OCI-LY1 (cell line): ENCODE measurements at regions not wholly inside any gene's neighbourhood (a gene's known extent, or its start where the extent isn't known, plus 50 kb on each side); places are given as distances from the start of the nearest gene placed in this dataset.
A peak's percentile ranks its signal among the peaks of the same experiment; 100 is the strongest.

ENCODE experiments used
- H2AFZ ChIP-seq: fragments of 200-600 bp; sonication (generic), shearing (Covaris generic); 2 replicates; pipeline ENCODE4 v1.6.0; 2014; ENCODE audit warnings: antibody characterized with exemption, mild to moderate bottlenecking, low read length
- H3F3A ChIP-seq: fragments of 200-600 bp; sonication (generic), shearing (Covaris generic); 2 replicates; pipeline ENCODE4 v1.6.0; 2014; ENCODE audit warnings: mild to moderate bottlenecking, antibody characterized with exemption, low read length, moderate library complexity; ENCODE audit not compliant: insufficient read depth
- H3K27ac ChIP-seq: fragments of 200-600 bp; sonication (generic); 2 replicates; pipeline ENCODE4 v1.5.1; 2014; ENCODE audit warnings: low read length, mixed run types, mild to moderate bottlenecking, low read depth; ENCODE audit not compliant: poor library complexity, severe bottlenecking
- H3K27me3 ChIP-seq: fragments of 200-600 bp; sonication (generic); 2 replicates; pipeline ENCODE4 v1.6.0; 2014; ENCODE audit warnings: antibody characterized with exemption, mild to moderate bottlenecking, low read length, moderate library complexity; ENCODE audit not compliant: insufficient read depth
- H3K36me3 ChIP-seq: fragments of 200-600 bp; sonication (generic); 2 replicates; pipeline ENCODE4 v1.6.1; 2014; ENCODE audit warnings: mild to moderate bottlenecking, antibody characterized with exemption, low read length, moderate library complexity, mixed read lengths; ENCODE audit not compliant: insufficient read depth
- H3K4me1 ChIP-seq: fragments of 200-600 bp; sonication (generic); 2 replicates; pipeline ENCODE4 v1.5.1; 2014; ENCODE audit warnings: mild to moderate bottlenecking, low read length, moderate library complexity; ENCODE audit not compliant: insufficient read depth, severe bottlenecking
- H3K4me2 ChIP-seq: fragments of 200-600 bp; sonication (generic), shearing (Covaris generic); 2 replicates; pipeline ENCODE4 v1.6.1; 2014; ENCODE audit warnings: low read length
- H3K4me3 ChIP-seq: fragments of 200-600 bp; sonication (generic); 2 replicates; pipeline ENCODE4 v1.5.1; 2014; ENCODE audit warnings: low read length, low read depth, mild to moderate bottlenecking, mixed read lengths; ENCODE audit not compliant: poor library complexity, severe bottlenecking
- H3K79me2 ChIP-seq: fragments of 200-600 bp; shearing (Covaris generic); 2 replicates; pipeline ENCODE4 v1.6.1; 2016; ENCODE audit warnings: mixed run types, low read length, mixed read lengths; ENCODE audit not compliant: insufficient read depth
- H3K9ac ChIP-seq: fragments of 200-600 bp; sonication (generic), shearing (Covaris generic); 2 replicates; pipeline ENCODE4 v1.6.1; 2014; ENCODE audit warnings: mild to moderate bottlenecking, low read length, mixed read lengths
- H3K9me2 ChIP-seq: fragments of 200-600 bp; sonication (generic), shearing (Covaris generic); 2 replicates; pipeline ENCODE4 v1.6.1; 2014; ENCODE audit warnings: low read depth, mild to moderate bottlenecking, low read length, mixed read lengths
- H3K9me3 ChIP-seq: fragments of 200-600 bp; shearing (Covaris generic); 2 replicates; pipeline ENCODE4 v1.6.1; 2014; ENCODE audit warnings: low read length, mixed read lengths
- H4K20me1 ChIP-seq: fragments of 200-600 bp; sonication (generic), shearing (Covaris generic); 2 replicates; pipeline ENCODE4 v1.6.0; 2016; ENCODE audit warnings: mild to moderate bottlenecking, low read length; ENCODE audit not compliant: insufficient read depth
- EZH2 ChIP-seq: fragments of 200-600 bp; sonication (generic), shearing (Covaris generic); IDR thresholded peaks from 2 replicates; pipeline ENCODE4 v1.8.0; 2017; ENCODE audit warnings: borderline replicate concordance, mixed run types, mild to moderate bottlenecking, antibody characterized with exemption, low read length, moderate library complexity, mixed read lengths
- TF ChIP-seq, protein P1 (sequence below): fragments of 200-600 bp; sonication (generic), shearing (Covaris generic); IDR thresholded peaks from 2 replicates; pipeline ENCODE4 v1.5.1; 2017; ENCODE audit warnings: mild to moderate bottlenecking, antibody characterized with exemption, low read length, moderate library complexity, mixed read lengths

DNA sequence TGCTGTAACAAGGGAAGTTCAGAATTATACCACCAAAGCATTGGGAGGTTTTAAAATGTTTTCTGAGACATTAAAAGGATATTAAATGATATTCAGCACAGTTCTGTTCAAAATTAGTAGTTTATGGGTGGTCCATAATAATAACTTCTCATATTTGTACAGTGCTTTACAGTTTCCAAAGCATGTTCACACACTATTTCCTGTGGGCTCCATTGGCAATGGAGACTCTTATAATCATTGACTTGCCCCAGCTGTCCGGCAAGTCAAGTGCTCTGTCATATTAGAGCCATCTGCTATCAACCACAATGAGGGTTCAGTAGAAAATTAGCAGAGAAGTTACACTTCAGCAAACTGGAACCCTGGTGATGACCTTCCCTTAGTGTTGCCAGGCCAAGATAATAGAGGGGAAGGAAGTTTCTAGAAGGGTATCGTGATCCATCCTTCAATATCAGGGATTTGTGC, 526.6 kb upstream of the CCDC196 start:
- Histone ChIP-seq H3K36me3 (no peaks in the 10 kb centered on the region), H3K4me3 (no peak overlapping the region), H3K9me3 (no peaks in the 10 kb centered on the region), H3K79me2 (no peaks in the 10 kb centered on the region), H2AFZ (no peak overlapping the region), H3K9me2 (no peaks in the 10 kb centered on the region), H4K20me1 (no peaks in the 10 kb centered on the region), H3K4me2 (no peak overlapping the region), H3F3A (no peaks in the 10 kb centered on the region), H3K4me1 (no peaks in the 10 kb centered on the region), H3K27ac (no peak overlapping the region), H3K9ac (no peak overlapping the region), H3K27me3 (no peaks in the 10 kb centered on the region)
- TF ChIP-seq, protein P1, sequence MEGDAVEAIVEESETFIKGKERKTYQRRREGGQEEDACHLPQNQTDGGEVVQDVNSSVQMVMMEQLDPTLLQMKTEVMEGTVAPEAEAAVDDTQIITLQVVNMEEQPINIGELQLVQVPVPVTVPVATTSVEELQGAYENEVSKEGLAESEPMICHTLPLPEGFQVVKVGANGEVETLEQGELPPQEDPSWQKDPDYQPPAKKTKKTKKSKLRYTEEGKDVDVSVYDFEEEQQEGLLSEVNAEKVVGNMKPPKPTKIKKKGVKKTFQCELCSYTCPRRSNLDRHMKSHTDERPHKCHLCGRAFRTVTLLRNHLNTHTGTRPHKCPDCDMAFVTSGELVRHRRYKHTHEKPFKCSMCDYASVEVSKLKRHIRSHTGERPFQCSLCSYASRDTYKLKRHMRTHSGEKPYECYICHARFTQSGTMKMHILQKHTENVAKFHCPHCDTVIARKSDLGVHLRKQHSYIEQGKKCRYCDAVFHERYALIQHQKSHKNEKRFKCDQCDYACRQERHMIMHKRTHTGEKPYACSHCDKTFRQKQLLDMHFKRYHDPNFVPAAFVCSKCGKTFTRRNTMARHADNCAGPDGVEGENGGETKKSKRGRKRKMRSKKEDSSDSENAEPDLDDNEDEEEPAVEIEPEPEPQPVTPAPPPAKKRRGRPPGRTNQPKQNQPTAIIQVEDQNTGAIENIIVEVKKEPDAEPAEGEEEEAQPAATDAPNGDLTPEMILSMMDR = no peak; the same call in 1 of the 2 replicates
- TF ChIP-seq EZH2 = no peak

- Histone ChIP-seq H2AFZ (no peak overlapping the region), H3K9ac (no peak overlapping the region), H3K4me3 (no peak overlapping the region), H3K79me2 (no peaks in the 10 kb centered on the region), H3K9me2 (no peaks in the 10 kb centered on the region), H3K27me3 (no peaks in the 10 kb centered on the region), H3K36me3 (no peaks in the 10 kb centered on the region), H3K4me1 (no peaks in the 10 kb centered on the region), H3K9me3 (no peaks in the 10 kb centered on the region), H3K27ac (no peak overlapping the region), H4K20me1 (no peaks in the 10 kb centered on the region), H3K4me2 (no peak overlapping the region), H3F3A (no peaks in the 10 kb centered on the region)
- TF ChIP-seq, protein P1 = peak; percentile 89
- no peak for TF ChIP-seq EZH2
These were observed 525.2 kb upstream of the CCDC196 start for GRCh38 chr14:65961004-65961403.

- H3K27ac ChIP-seq = no peak overlapping the region
- no peaks in the 10 kb centered on the region for H3K4me1 ChIP-seq
- TF ChIP-seq, protein P1 = no peak
- no peak for TF ChIP-seq EZH2
- H3K9me3 ChIP-seq = no peaks in the 10 kb centered on the region
- H3K9ac ChIP-seq = no peak overlapping the region
- no peaks in the 10 kb centered on the region for H3K79me2 ChIP-seq
- no peaks in the 10 kb centered on the region for H3F3A ChIP-seq
- H3K4me2 ChIP-seq = no peak overlapping the region
- H3K27me3 ChIP-seq = no peaks in the 10 kb centered on the region
- H3K9me2 ChIP-seq = no peaks in the 10 kb centered on the region
- no peaks in the 10 kb centered on the region for H4K20me1 ChIP-seq
- H2AFZ ChIP-seq = no peak overlapping the region
- H3K36me3 ChIP-seq = no peaks in the 10 kb centered on the region
- H3K4me3 ChIP-seq = no peak overlapping the region
These were observed 523.2 kb upstream of the CCDC196 start for GRCh38 chr14:65962952-65963351.
